ENCODE measurements at regions not wholly inside any gene's neighbourhood (a gene's known extent, or its start where the extent isn't known, plus 50 kb on each side); places are given as distances from the start of the nearest gene placed in this dataset.

DNA sequence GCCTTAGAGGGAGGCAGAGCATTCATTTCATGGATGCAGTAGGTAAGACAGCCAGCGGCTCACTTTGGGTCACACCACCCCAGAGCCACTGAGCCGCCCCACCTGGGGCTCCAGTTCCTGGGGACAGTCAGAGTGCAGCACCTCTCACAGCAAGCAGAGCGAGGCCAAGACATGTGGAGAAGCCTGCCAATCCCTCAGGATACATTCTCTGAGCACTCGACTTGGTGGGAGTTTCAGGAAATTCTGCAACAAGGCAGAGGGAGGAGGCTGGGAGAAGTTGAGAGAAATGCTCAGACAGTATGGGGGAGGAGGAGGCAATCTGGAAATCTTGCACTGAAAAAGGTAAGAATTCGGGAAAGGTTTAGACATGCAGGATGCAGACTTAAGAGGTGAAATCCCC, 60.8 kb upstream of the WLS start:
- DNase-seq (ENCODE audit: low spot score) = peak; percentile 23

DNA sequence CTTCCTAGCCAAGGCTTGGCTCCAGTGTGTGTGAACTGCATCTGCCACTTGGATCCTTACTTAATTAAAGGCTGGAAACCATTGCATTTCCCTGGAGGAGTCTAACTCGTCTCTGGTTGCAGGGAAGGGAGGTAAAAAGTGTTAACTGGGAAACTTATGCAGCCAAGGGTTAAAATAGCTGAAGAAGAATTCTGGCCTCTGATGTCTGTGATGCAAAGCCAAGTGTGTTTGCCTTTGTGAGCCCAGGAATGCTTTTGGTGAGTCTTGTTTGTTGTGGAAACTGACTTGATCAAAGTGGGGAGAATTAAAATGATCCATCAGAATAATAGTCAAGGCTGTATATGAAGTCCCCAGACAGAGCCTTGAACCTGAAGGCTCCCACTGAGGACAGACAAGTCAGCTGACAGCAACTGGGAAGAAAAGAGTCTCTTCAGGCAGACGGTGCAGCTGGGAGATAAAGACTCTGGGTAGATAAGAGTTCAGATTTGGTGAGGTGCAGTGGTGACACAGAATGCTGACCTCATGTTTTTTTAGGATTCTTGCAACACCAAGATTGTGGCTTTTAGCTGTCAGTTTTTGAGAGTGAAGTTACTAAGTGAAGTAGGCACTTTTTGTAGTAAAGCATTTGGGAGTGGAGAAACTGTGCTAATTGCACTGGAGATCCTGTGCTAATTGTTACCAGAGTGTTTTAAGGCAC, 59.5 kb upstream of the WLS start:
- no peak for DNase-seq (ENCODE audit: low spot score)

DNA sequence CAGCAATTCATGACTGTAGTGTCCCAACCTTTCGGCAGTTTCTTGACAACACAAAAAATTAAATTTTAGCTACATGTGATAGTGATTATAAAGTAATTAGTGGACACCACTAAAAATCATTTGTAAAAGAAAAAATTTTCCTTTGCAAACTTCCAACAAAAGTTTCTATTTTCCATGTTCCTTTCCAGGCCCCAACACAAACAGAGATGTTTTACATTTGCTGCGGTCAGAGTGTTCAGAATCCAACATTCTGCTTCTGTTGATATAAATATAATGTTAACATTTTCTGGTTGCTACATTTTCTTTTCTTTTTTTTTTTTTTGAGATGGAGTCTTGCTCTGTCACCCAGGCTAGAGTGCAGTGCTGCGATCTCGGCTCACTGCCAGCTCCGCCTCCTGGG, 54.9 kb upstream of the WLS start:
- no peak for DNase-seq (ENCODE audit: low spot score)

DNA sequence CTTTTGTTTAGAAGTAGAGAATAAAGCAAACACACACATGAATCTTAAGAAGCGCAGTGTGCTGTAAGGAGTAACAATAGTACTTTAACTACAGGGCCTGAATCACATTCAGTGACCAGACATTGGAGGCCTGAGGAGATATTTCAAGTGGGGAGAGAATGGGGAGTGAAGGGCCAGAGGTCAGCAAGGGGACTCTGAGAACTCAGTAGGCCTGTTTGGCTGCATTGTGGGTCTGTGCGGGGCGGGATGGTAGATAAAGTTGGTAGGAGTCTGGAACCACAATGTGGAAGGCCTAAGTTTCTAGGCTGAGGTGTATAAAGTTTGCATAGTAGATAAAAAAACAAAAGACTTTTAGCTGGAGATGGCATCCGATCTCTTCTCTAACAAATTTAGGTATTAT, 52.7 kb upstream of the WLS start:
- DNase-seq (ENCODE audit: low spot score) = no peak

DNA sequence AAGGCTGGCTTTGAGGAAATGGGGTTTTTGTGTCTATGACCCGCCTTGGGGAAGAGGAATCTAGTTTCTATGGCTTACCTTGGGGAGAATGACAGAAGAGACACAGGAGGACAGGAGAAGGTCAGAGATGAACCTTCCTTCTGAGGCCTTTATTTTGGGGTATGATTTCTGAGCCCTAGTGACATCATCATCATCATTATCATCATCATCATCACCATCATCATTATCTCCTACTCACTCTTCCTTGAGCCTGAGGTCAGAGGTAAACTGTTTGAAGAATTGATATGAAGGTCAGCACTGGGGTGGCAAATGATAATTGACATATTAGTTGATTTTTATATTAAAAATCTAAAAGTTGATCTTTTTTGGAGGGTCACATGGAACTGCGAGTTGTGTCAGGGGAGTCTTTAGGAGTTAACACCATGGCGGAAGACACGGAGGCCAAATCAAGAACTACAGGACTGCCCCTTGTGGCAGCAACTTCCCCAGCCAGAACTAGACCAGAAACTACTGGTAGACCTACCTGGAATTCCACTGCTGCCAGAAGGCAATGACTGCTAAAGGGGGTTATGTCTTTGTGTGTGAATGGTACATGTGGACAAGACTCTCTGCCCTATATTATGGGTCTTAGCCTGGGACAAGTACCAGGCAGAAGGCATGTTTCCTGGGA, 49.8 kb upstream of the WLS start:
- DNase-seq (ENCODE audit: low spot score) = no peak
